Neural cell (in vitro differentiated cells): ENCODE measurements at regions not wholly inside any gene's neighbourhood (a gene's known extent, or its start where the extent isn't known, plus 50 kb on each side); places are given as distances from the start of the nearest gene placed in this dataset.

Source experiments
- CTCF ChIP-seq: fragments of 450-650 bp; IDR thresholded peaks from 2 replicates; pipeline ENCODE4 v1.5.1; 2014; ENCODE audit warnings: antibody characterized with exemption, mild to moderate bottlenecking, moderate library complexity; ENCODE audit not compliant: poor library complexity, severe bottlenecking
- EZH2 ChIP-seq: fragments of 200-600, 300-800 bp; shearing (Covaris generic), sonication (generic); IDR thresholded peaks from 2 replicates; pipeline ENCODE4 v1.6.1; 2014; ENCODE audit warnings: antibody characterized with exemption, low read length, borderline replicate concordance, mild to moderate bottlenecking; ENCODE audit not compliant: insufficient read depth, poor library complexity, severe bottlenecking
- REST ChIP-seq: IDR thresholded peaks from 2 replicates; pipeline ENCODE4 v1.6.1; 2012; ENCODE audit warnings: borderline replicate concordance
- TAF1 ChIP-seq: IDR thresholded peaks from 2 replicates; pipeline ENCODE4 v1.6.1; 2012; ENCODE audit warnings: low read depth

GRCh38 chr3:191768421-191768820 is 307.5 kb downstream of the PYDC2 start:
- no peak for TF ChIP-seq CTCF
- no peak for TF ChIP-seq REST
- no peak for TF ChIP-seq EZH2
- no peak for TF ChIP-seq TAF1
